ENCODE measurements at regions not wholly inside any gene's neighbourhood (a gene's known extent, or its start where the extent isn't known, plus 50 kb on each side); places are given as distances from the start of the nearest gene placed in this dataset.
A peak's percentile ranks its signal among the peaks of the same experiment; 100 is the strongest.

DNA sequence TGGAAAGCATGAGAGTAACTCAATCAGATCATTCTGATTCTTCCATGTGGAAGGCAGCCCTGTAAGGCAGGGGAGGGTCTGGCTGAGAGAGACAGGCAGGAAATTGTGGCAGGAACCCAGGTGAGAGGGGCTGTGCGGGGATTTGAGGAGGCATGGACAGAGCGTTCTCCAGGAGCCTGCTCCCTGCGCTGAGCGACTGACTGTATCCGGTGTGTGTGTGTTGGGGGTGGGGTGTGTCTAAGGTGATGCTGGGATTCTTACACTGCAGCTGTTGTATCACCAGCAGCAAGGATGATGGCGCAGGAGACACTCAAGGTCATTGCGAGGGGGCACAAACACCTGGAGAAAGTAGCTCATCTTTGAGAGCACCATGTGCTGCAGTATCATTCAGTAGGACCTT, 128.5 kb downstream of the RHOU start:
- Histone ChIP-seq H3K27me3 (no peaks in the 10 kb centered on the region), H3K36me3 (no peaks in the 10 kb centered on the region), H3K27ac (no peak overlapping the region), H3K4me1 (ENCODE audit: insufficient read depth) (no peaks in the 10 kb centered on the region), H3K4me3 (no peak overlapping the region), H3K9me3 (no peaks in the 10 kb centered on the region)
- no peak for TF ChIP-seq EP300 (IDR thresholded peaks at IDR 0.05)
- TF ChIP-seq, protein P1, sequence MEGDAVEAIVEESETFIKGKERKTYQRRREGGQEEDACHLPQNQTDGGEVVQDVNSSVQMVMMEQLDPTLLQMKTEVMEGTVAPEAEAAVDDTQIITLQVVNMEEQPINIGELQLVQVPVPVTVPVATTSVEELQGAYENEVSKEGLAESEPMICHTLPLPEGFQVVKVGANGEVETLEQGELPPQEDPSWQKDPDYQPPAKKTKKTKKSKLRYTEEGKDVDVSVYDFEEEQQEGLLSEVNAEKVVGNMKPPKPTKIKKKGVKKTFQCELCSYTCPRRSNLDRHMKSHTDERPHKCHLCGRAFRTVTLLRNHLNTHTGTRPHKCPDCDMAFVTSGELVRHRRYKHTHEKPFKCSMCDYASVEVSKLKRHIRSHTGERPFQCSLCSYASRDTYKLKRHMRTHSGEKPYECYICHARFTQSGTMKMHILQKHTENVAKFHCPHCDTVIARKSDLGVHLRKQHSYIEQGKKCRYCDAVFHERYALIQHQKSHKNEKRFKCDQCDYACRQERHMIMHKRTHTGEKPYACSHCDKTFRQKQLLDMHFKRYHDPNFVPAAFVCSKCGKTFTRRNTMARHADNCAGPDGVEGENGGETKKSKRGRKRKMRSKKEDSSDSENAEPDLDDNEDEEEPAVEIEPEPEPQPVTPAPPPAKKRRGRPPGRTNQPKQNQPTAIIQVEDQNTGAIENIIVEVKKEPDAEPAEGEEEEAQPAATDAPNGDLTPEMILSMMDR (IDR thresholded peaks at IDR 0.05): no peak
- TF ChIP-seq POLR2A (IDR thresholded peaks at IDR 0.05): no peak
- intact Hi-C loops (cut with DNase I): no loop called here
- WGBS, 3 donors: 84 to 90% (median 86%) methylated on average over 7 of the region's 7 CpGs
- no peak for DNase-seq

DNA sequence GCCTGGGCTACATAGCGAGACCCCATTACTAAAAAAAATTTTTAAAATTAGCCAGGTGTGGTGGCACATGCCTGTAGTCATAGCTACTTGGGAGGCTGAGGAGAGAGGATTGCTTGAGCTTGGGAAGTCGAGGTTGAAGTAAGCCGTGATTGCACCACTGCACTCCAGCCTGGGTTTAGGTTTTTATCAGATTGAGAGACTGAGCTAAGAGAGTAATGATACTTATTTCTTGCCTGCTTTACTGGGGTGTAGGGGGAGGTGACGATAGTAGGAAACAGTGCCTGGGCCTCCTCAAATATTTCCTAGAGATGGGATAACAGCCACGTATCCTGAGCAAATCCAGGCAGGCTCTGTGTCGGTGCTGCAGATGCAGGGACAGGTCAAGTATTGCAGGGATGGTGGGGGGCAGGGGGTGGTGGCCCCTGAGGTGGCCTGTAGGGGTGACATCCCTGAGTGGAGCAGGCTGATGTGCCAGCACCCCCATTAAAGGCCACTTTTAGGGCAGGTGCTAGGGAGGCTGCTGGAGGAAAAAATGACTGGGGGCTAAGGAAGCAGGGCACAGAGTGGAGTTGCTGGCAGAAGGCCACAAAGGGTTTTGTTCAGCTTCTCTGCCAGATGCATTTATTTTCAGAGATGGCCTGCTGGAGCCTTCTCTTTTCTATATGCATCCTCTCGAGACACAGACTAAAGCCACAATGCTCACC, 130.5 kb downstream of the RHOU start:
- no peaks in the 10 kb centered on the region for H3K4me1 ChIP-seq (ENCODE audit: insufficient read depth)
- intact Hi-C loops (cut with DNase I): no loop called here
- WGBS, 3 donors: 86 to 94% (median 94%) methylated on average over 7 of the region's 7 CpGs
- no peaks in the 10 kb centered on the region for H3K9me3 ChIP-seq
- no peaks in the 10 kb centered on the region for H3K27me3 ChIP-seq
- no peak for TF ChIP-seq EP300 (IDR thresholded peaks at IDR 0.05)
- no peak for TF ChIP-seq POLR2A (IDR thresholded peaks at IDR 0.05)
- TF ChIP-seq, protein P1 (IDR thresholded peaks at IDR 0.05): no peak
- DNase-seq: no peak
- H3K27ac ChIP-seq: no peak overlapping the region
- H3K4me3 ChIP-seq: no peak overlapping the region
- H3K36me3 ChIP-seq: no peaks in the 10 kb centered on the region

DNA sequence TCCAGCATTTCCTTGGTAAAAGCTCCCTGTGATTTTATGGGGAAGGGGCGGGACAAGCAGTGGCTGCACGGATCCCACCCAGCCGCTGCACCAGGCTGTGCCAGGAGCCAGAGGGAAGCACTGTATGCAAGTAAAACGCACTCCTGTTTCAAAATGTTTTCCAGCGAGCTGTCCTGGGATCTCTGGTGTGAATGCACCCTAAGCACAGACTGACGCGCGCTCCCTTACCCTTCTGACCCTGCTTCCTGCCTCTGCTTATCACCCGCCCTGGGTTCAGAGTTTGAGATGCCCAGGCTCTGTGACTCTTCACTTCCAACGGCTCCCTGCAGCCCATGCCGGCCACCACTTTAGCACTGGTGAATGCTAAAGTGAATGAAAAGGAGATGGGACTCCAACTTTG, 131.2 kb downstream of the RHOU start:
- H3K27ac ChIP-seq: no peak overlapping the region
- H3K36me3 ChIP-seq: no peaks in the 10 kb centered on the region
- TF ChIP-seq EP300 (IDR thresholded peaks at IDR 0.05): no peak
- TF ChIP-seq POLR2A (IDR thresholded peaks at IDR 0.05): no peak
- TF ChIP-seq, protein P1 (IDR thresholded peaks at IDR 0.05): no peak
- H3K9me3 ChIP-seq: no peaks in the 10 kb centered on the region
- H3K4me3 ChIP-seq: no peak overlapping the region
- H3K4me1 ChIP-seq (ENCODE audit: insufficient read depth): no peaks in the 10 kb centered on the region
- DNase-seq: peak in 1 of 5 donors; percentile 30
- intact Hi-C loops (cut with DNase I): no loop called here
- 52 to 69% (median 59%) methylated on average over 11 of the region's 11 CpGs for WGBS, 3 donors
- no peaks in the 10 kb centered on the region for H3K27me3 ChIP-seq

DNA sequence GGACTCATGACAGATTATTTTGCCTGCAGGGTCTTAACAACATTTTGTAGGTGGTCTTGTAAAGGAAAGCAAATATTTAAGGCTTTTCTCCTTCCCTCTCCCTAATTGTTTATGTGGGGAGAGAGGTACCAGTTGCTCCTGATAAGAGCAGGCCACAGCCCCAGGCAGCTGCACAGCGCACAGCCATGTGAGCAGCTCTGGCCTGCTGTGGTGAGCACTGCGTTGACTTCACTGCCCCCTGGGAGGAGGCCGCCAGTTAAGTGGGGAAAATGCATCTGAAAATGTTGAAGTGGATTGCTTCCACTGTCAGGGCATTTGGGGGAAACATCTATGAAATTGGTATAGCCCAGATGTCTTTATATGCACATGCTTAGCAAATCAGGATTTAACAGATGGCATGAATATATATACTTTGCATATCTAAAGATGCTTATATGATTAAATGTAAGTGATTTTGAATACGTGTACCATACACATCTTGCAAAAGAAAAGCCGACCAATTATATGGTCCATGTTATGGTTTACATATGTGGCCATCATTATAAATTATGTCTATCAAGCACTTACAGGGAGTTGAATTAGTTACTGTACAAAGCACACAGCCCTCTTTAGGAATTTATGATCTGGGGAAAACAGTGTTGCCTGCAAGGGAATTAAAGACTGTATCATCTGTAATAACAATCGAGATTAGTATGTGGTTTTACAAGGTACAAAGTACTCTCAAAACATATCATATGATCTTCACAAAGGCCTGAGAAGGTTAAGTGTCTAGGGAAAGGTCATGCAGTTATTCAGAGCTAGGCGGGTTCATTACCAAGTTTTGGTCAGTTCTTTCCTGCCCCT, 132.1 kb downstream of the RHOU start:
- Histone ChIP-seq H3K9me3 (no peaks in the 10 kb centered on the region), H3K4me3 (no peak overlapping the region), H3K4me1 (ENCODE audit: insufficient read depth) (no peaks in the 10 kb centered on the region), H3K27ac (no peak overlapping the region), H3K36me3 (no peaks in the 10 kb centered on the region), H3K27me3 (no peaks in the 10 kb centered on the region)
- WGBS, 3 donors: 65 to 73% (median 72%) methylated on average over 7 of the region's 7 CpGs
- TF ChIP-seq EP300 (IDR thresholded peaks at IDR 0.05) (no peak), POLR2A (IDR thresholded peaks at IDR 0.05) (no peak)
- TF ChIP-seq, protein P1 (IDR thresholded peaks at IDR 0.05): no peak
- DNase-seq: no peak
- intact Hi-C loops (cut with DNase I): no loop called here

All from ovary (tissue), 7 donors.